GM12878 (cell line): ENCODE measurements at regions not wholly inside any gene's neighbourhood (a gene's known extent, or its start where the extent isn't known, plus 50 kb on each side); places are given as distances from the start of the nearest gene placed in this dataset.

Source experiments
- ATAC-seq: fragments of 200-7000 bp; cut with Tn5 transposase; 3 replicates; pipeline ENCODE4 v1.9.1; 2020; ENCODE audit warnings: mild to moderate bottlenecking, moderate library complexity
- BruUV-seq: library from RNA; stranded (reverse); fragments of 400-500 nt; replicated peaks from 2 replicates; lab custom pipeline; 2021; lab: Mats Ljungman, UMichigan
- CTCF ChIA-PET: fragments of 300-600 bp; sonication (Branson Sonifier 250); formaldehyde crosslinking; extraction: SDS; loops from one replicate; lab custom pipeline; 2021; ENCODE audit warnings: inconsistent platforms; lab: Yijun Ruan, JAX
- POLR2A ChIA-PET: fragments of 350-600 bp; formaldehyde crosslinking; extraction: SDS; loops from one replicate; lab custom pipeline; 2021; ENCODE audit warnings: inconsistent platforms; lab: Charles Lee
- RAD21 ChIA-PET: fragments of 300-600 bp; sonication (Branson Sonifier 250); formaldehyde crosslinking; loops from one replicate; lab custom pipeline; 2023; ENCODE audit warnings: antibody characterized with exemption; ENCODE audit not compliant: unreplicated experiment; lab: Charles Lee
- SMC1A ChIA-PET: fragments of 300-600 bp; sonication (Branson Sonifier 250); formaldehyde crosslinking; loops from one replicate; lab custom pipeline; 2023; ENCODE audit not compliant: unreplicated experiment, uncharacterized antibody; lab: Charles Lee
- DNase-seq: peaks from one replicate; pipeline ENCODE4 v3.0.0-alpha.2; 2011; ENCODE audit warnings: low read depth, low spot score
- FAIRE-seq: peaks from 3 replicates; lab custom pipeline; 2011; peaks lifted over from hg19 to GRCh38; lab: Jason Lieb, UNC
- H2AFZ ChIP-seq: 2 replicates; pipeline ENCODE4 v1.6.0; 2011; ENCODE audit warnings: low read depth, low read length, control low read depth; ENCODE audit not compliant: control insufficient read depth
- H3K27ac ChIP-seq: 2 replicates; pipeline ENCODE4 v1.5.1; 2011; ENCODE audit warnings: control low read depth; ENCODE audit not compliant: control insufficient read depth, insufficient read depth
- H3K27me3 ChIP-seq, 2 experiments: replicated peaks in 1 of 2; 2 replicates each; pipeline versions ENCODE4 v1.6.0 to v1.6.1; 2011; ENCODE audit warnings: low read length in 1 of 2; ENCODE audit not compliant: control insufficient read depth in 2 of 2, insufficient read depth in 2 of 2
- H3K36me3 ChIP-seq, 2 experiments: 2 replicates each; pipeline ENCODE4 v1.5.1; 2011; ENCODE audit warnings: low read length in 1 of 2; ENCODE audit not compliant: control insufficient read depth in 2 of 2, insufficient read depth in 2 of 2
- H3K4me1 ChIP-seq: 2 replicates; pipeline ENCODE4 v1.6.1; 2011; ENCODE audit warnings: mild to moderate bottlenecking, low read length, moderate library complexity, mixed read lengths; ENCODE audit not compliant: control insufficient read depth, insufficient read depth
- H3K4me2 ChIP-seq: 2 replicates; pipeline ENCODE4 v1.6.0; 2011; ENCODE audit warnings: control low read depth; ENCODE audit not compliant: control insufficient read depth, insufficient read depth
- H3K4me3 ChIP-seq: fragments of 200-600 bp; sonication (generic); 2 replicates; pipeline ENCODE4 v1.5.1; 2016
- H3K79me2 ChIP-seq: 2 replicates; pipeline ENCODE4 v1.6.0; 2011; ENCODE audit warnings: low read length; ENCODE audit not compliant: control insufficient read depth, insufficient read depth
- H3K9ac ChIP-seq: 2 replicates; pipeline ENCODE4 v1.8.0; 2011; ENCODE audit warnings: low read length, control low read depth, mixed read lengths; ENCODE audit not compliant: control insufficient read depth, insufficient read depth
- H3K9me3 ChIP-seq: replicated peaks from 3 replicates; pipeline ENCODE4 v1.5.1; 2011; ENCODE audit warnings: mild to moderate bottlenecking, low read length; ENCODE audit not compliant: control insufficient read depth, insufficient read depth
- H4K20me1 ChIP-seq: 2 replicates; pipeline ENCODE4 v1.6.0; 2011; ENCODE audit not compliant: control insufficient read depth, insufficient read depth
- BACH1 ChIP-seq: fragments of 450-650 bp; IDR thresholded peaks from 2 replicates; pipeline ENCODE4 v1.6.1; 2017; ENCODE audit warnings: mild to moderate bottlenecking, borderline replicate concordance
- CHD4 ChIP-seq: fragments of 200-600 bp; sonication (generic); IDR thresholded peaks from 2 replicates; pipeline ENCODE4 v1.6.1; 2016; ENCODE audit warnings: mild to moderate bottlenecking
- CREB1 ChIP-seq: IDR thresholded peaks from 2 replicates; pipeline ENCODE4 v1.6.1; 2012; ENCODE audit warnings: low read depth, mild to moderate bottlenecking, inconsistent platforms
- FOS ChIP-seq: IDR thresholded peaks from 3 replicates; pipeline ENCODE4 v1.6.1; 2011; ENCODE audit warnings: borderline replicate concordance; ENCODE audit not compliant: insufficient read length; ENCODE audit errors: extremely low read depth
- IKZF1 ChIP-seq: fragments of 450-650 bp; conservative IDR thresholded peaks from 2 replicates; pipeline ENCODE4 v1.6.1; 2017; ENCODE audit warnings: antibody characterized with exemption, mild to moderate bottlenecking
- MEF2B ChIP-seq: fragments of 450-650 bp; IDR thresholded peaks from 2 replicates; pipeline ENCODE4 v1.6.1; 2018; ENCODE audit warnings: mild to moderate bottlenecking, moderate library complexity; ENCODE audit not compliant: partially characterized antibody, poor library complexity, severe bottlenecking
- MTA3 ChIP-seq: IDR thresholded peaks from 2 replicates; pipeline ENCODE4 v1.6.1; 2012; ENCODE audit warnings: low read length, inconsistent platforms, borderline replicate concordance
- NFYB ChIP-seq: IDR thresholded peaks from 2 replicates; pipeline ENCODE4 v1.6.1; 2011; ENCODE audit warnings: low read depth, mild to moderate bottlenecking, low read length, improper control_type of control experiment, moderate library complexity; ENCODE audit not compliant: insufficient read depth
- POLR2AphosphoS2 ChIP-seq: IDR thresholded peaks from 2 replicates; pipeline ENCODE4 v1.6.1; 2011; ENCODE audit warnings: low read depth, mild to moderate bottlenecking, low read length, improper control_type of control experiment, moderate library complexity
- RB1 ChIP-seq: fragments of 450-650 bp; formaldehyde crosslinking; IDR thresholded peaks from 2 replicates; pipeline ENCODE4 v1.6.1; 2017; ENCODE audit warnings: mild to moderate bottlenecking, borderline replicate concordance
- SREBF1 ChIP-seq: IDR thresholded peaks from 2 replicates; pipeline ENCODE4 v1.6.1; 2012; ENCODE audit warnings: mild to moderate bottlenecking, low read length
- ZSCAN29 ChIP-seq: fragments of 450-650 bp; IDR thresholded peaks from 2 replicates; pipeline ENCODE4 v1.6.1; 2017; ENCODE audit warnings: mild to moderate bottlenecking, moderate library complexity
- WGBS: methylation state at CpG from one replicate; pipeline ENCODE4 v1.1.6; 2016; ENCODE audit warnings: low lambda C conversion rate; ENCODE audit not compliant: insufficient replicate concordance, insufficient coverage; ENCODE audit errors: missing lambda C conversion rate; 5-methylcytosine and 5-hydroxymethylcytosine counted together
- in situ Hi-C: fragments of 300-500 bp; cut with MboI; formaldehyde crosslinking; loops from 9 replicates; pipeline ENCODE4 v1.14.3; 2018; ENCODE audit warnings: mixed read lengths
- intact Hi-C: fragments of 100-400 bp; cut with micrococcal nuclease; formaldehyde crosslinking; loops from one replicate; pipeline ENCODE4 v1.14.2; 2022; ENCODE audit not compliant: unreplicated experiment
- TF ChIP-seq, protein P1 (sequence below): fragments of 450-650 bp; conservative IDR thresholded peaks from 2 replicates; pipeline ENCODE4 v1.6.1; 2017; ENCODE audit warnings: mild to moderate bottlenecking, moderate library complexity
- TF ChIP-seq, protein P2 (sequence below): IDR thresholded peaks from 2 replicates; pipeline ENCODE4 v1.6.1; 2012; ENCODE audit warnings: low read depth, low read length, improper control_type of control experiment
- TF ChIP-seq, protein P3 (sequence below): fragments of 150-350 bp; IDR thresholded peaks from 2 replicates; pipeline ENCODE4 v1.6.1; 2014; ENCODE audit warnings: mild to moderate bottlenecking, low read depth, low read length
- TF ChIP-seq, protein P4 (sequence below): fragments of 450-650 bp; formaldehyde crosslinking; IDR thresholded peaks from 2 replicates; pipeline ENCODE4 v1.4.0; 2022; ENCODE audit warnings: mild to moderate bottlenecking, moderate library complexity

DNA sequence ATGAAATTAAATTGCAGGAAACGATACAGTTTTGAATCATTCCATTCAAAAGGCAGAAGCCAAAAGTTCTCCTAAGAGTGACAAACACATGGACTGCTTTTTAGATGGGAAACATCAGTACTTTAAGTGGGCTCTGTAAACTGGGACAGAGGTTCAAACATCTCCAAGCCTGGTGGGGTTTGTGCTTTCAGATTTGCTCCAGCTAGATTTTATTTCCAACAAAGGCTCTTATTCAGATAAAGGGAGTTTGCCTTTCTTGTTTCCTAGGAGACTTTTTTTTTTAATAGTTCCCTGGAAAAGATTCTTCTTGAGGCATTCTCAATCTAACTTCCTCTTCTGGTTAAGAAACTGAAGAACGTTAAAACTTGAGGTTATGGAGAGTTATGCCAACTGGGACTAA lies 277.6 kb downstream of the TMEM38B start:
- BruUV-seq = no TSS peak
- CTCF ChIA-PET = no interaction called here
- FAIRE-seq (no peak), ATAC-seq (no peak), DNase-seq (no peak)
- Histone ChIP-seq H3K4me1 (no peaks in the 10 kb centered on the region), H2AFZ (no peak overlapping the region), H3K79me2 (no peaks in the 10 kb centered on the region), H3K36me3 (no peaks in the 10 kb centered on the region), H3K4me2 (no peak overlapping the region), H3K27ac (no peak overlapping the region), H3K27me3 (no peaks in the 10 kb centered on the region), H3K9ac (no peak overlapping the region), H4K20me1 (no peaks in the 10 kb centered on the region), H3K9me3 (no peaks in the 10 kb centered on the region), H3K4me3 (no peak overlapping the region)
- RAD21 ChIA-PET = no interaction called here
- SMC1A ChIA-PET = no interaction called here
- POLR2A ChIA-PET = no interaction called here
- intact Hi-C loops = no loop called here
- WGBS = 0% methylated on average over 2 of the region's 2 CpGs
- in situ Hi-C loops = no loop called here
- TF ChIP-seq RB1 = no peak
- no peak for TF ChIP-seq POLR2AphosphoS2
- TF ChIP-seq CHD4 = no peak
- no peak for TF ChIP-seq CREB1
- TF ChIP-seq BACH1 = no peak
- TF ChIP-seq, protein P1, sequence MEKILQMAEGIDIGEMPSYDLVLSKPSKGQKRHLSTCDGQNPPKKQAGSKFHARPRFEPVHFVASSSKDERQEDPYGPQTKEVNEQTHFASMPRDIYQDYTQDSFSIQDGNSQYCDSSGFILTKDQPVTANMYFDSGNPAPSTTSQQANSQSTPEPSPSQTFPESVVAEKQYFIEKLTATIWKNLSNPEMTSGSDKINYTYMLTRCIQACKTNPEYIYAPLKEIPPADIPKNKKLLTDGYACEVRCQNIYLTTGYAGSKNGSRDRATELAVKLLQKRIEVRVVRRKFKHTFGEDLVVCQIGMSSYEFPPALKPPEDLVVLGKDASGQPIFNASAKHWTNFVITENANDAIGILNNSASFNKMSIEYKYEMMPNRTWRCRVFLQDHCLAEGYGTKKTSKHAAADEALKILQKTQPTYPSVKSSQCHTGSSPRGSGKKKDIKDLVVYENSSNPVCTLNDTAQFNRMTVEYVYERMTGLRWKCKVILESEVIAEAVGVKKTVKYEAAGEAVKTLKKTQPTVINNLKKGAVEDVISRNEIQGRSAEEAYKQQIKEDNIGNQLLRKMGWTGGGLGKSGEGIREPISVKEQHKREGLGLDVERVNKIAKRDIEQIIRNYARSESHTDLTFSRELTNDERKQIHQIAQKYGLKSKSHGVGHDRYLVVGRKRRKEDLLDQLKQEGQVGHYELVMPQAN = no peak
- TF ChIP-seq, protein P2, sequence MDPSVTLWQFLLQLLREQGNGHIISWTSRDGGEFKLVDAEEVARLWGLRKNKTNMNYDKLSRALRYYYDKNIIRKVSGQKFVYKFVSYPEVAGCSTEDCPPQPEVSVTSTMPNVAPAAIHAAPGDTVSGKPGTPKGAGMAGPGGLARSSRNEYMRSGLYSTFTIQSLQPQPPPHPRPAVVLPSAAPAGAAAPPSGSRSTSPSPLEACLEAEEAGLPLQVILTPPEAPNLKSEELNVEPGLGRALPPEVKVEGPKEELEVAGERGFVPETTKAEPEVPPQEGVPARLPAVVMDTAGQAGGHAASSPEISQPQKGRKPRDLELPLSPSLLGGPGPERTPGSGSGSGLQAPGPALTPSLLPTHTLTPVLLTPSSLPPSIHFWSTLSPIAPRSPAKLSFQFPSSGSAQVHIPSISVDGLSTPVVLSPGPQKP = no peak
- no peak for TF ChIP-seq FOS
- TF ChIP-seq MTA3 = no peak
- no peak for TF ChIP-seq SREBF1
- TF ChIP-seq, protein P3, sequence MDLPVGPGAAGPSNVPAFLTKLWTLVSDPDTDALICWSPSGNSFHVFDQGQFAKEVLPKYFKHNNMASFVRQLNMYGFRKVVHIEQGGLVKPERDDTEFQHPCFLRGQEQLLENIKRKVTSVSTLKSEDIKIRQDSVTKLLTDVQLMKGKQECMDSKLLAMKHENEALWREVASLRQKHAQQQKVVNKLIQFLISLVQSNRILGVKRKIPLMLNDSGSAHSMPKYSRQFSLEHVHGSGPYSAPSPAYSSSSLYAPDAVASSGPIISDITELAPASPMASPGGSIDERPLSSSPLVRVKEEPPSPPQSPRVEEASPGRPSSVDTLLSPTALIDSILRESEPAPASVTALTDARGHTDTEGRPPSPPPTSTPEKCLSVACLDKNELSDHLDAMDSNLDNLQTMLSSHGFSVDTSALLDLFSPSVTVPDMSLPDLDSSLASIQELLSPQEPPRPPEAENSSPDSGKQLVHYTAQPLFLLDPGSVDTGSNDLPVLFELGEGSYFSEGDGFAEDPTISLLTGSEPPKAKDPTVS = no peak
- TF ChIP-seq ZSCAN29 = no peak
- no peak for TF ChIP-seq NFYB
- TF ChIP-seq IKZF1 = no peak
- TF ChIP-seq MEF2B = no peak
- TF ChIP-seq, protein P4, sequence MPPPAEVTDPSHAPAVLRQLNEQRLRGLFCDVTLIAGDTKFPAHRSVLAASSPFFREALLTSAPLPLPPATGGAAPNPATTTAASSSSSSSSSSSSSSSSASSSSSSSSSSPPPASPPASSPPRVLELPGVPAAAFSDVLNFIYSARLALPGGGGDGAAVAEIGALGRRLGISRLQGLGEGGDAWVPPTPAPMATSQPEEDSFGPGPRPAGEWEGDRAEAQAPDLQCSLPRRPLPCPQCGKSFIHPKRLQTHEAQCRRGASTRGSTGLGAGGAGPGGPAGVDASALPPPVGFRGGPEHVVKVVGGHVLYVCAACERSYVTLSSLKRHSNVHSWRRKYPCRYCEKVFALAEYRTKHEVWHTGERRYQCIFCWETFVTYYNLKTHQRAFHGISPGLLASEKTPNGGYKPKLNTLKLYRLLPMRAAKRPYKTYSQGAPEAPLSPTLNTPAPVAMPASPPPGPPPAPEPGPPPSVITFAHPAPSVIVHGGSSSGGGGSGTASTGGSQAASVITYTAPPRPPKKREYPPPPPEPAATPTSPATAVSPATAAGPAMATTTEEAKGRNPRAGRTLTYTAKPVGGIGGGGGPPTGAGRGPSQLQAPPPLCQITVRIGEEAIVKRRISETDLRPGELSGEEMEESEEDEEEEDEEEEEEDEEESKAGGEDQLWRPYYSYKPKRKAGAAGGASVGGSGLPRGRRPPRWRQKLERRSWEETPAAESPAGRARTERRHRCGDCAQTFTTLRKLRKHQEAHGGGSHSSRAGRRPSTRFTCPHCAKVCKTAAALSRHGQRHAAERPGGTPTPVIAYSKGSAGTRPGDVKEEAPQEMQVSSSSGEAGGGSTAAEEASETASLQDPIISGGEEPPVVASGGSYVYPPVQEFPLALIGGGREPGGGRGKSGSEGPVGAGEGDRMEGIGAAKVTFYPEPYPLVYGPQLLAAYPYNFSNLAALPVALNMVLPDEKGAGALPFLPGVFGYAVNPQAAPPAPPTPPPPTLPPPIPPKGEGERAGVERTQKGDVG (CRISPR knock-in tag) = no peak
